HG03139 (cell line): ENCODE measurements at regions not wholly inside any gene's neighbourhood (a gene's known extent, or its start where the extent isn't known, plus 50 kb on each side); places are given as distances from the start of the nearest gene placed in this dataset.
"Not testable (repeated sequence)": the region's sequence is repeated elsewhere in the genome, so short reads cannot be mapped to it uniquely, and the experiment has no call there.

Source experiments
- ATAC-seq: cut with Tn5 transposase; IDR thresholded peaks from one replicate; pipeline ENCODE4 v1.9.1; 2021; ENCODE audit not compliant: unreplicated experiment

- ATAC-seq = not testable (repeated sequence)
Observed at GRCh38 chr9:41367301-41367700, 178.2 kb upstream of the ZNG1F start.

- not testable (repeated sequence) for ATAC-seq
Observed at GRCh38 chr9:41361790-41362189, 172.7 kb upstream of the ZNG1F start.

GRCh38 chr9:41359116-41359515, 170.0 kb upstream of the ZNG1F start:
- ATAC-seq = not testable (repeated sequence)

- ATAC-seq = not testable (repeated sequence)
Observed at GRCh38 chr9:41358682-41359081, 169.6 kb upstream of the ZNG1F start.

- ATAC-seq = not testable (repeated sequence)
Observed at GRCh38 chr9:41357918-41358404, 168.8 kb upstream of the ZNG1F start.

- ATAC-seq = not testable (repeated sequence)
Observed at GRCh38 chr9:41357350-41357748, 168.2 kb upstream of the ZNG1F start.

GRCh38 chr9:41356588-41357349, 167.7 kb upstream of the ZNG1F start:
- not testable (repeated sequence) for ATAC-seq

GRCh38 chr9:41355712-41356450, 166.8 kb upstream of the ZNG1F start:
- not testable (repeated sequence) for ATAC-seq

- not testable (repeated sequence) for ATAC-seq
Observed at GRCh38 chr9:41354978-41355377, 165.9 kb upstream of the ZNG1F start.

- ATAC-seq = not testable (repeated sequence)
Observed at GRCh38 chr9:41354060-41354934, 165.2 kb upstream of the ZNG1F start.

GRCh38 chr9:41353026-41353425, 163.9 kb upstream of the ZNG1F start:
- ATAC-seq = not testable (repeated sequence)

- not testable (repeated sequence) for ATAC-seq
Observed at GRCh38 chr9:41352390-41352789, 163.3 kb upstream of the ZNG1F start.

- not testable (repeated sequence) for ATAC-seq
Observed at GRCh38 chr9:41347893-41348292, 158.8 kb upstream of the ZNG1F start.

- ATAC-seq = not testable (repeated sequence)
Observed at GRCh38 chr9:41332562-41332961, 143.4 kb upstream of the ZNG1F start.

- ATAC-seq = not testable (repeated sequence)
Observed at GRCh38 chr9:41321277-41321676, 132.2 kb upstream of the ZNG1F start.

GRCh38 chr9:41308953-41309352, 119.8 kb upstream of the ZNG1F start:
- ATAC-seq = not testable (repeated sequence)

- ATAC-seq = not testable (repeated sequence)
Observed at GRCh38 chr9:41285744-41286143, 96.6 kb upstream of the ZNG1F start.

- ATAC-seq = not testable (repeated sequence)
Observed at GRCh38 chr9:41280299-41281238, 91.5 kb upstream of the ZNG1F start.

- not testable (repeated sequence) for ATAC-seq
Observed at GRCh38 chr9:41279437-41279836, 90.3 kb upstream of the ZNG1F start.

- ATAC-seq = not testable (repeated sequence)
Observed at GRCh38 chr9:41279033-41279432, 89.9 kb upstream of the ZNG1F start.
